D721Med (cell line): ENCODE measurements at regions not wholly inside any gene's neighbourhood (a gene's known extent, or its start where the extent isn't known, plus 50 kb on each side); places are given as distances from the start of the nearest gene placed in this dataset.

Source experiments
- DNase-seq: peaks from one replicate; pipeline ENCODE4 v3.0.0; 2011; ENCODE audit warnings: low spot score; ENCODE audit not compliant: insufficient read length
- FAIRE-seq: peaks from 2 replicates; lab custom pipeline; 2011; peaks lifted over from hg19 to GRCh38; lab: Jason Lieb, UNC
- TF ChIP-seq, protein P1 (sequence below): IDR thresholded peaks from 2 replicates; pipeline ENCODE4 v1.5.1; 2012; ENCODE audit warnings: mild to moderate bottlenecking, control low read depth; ENCODE audit not compliant: insufficient read depth; ENCODE audit errors: missing control alignments

DNA sequence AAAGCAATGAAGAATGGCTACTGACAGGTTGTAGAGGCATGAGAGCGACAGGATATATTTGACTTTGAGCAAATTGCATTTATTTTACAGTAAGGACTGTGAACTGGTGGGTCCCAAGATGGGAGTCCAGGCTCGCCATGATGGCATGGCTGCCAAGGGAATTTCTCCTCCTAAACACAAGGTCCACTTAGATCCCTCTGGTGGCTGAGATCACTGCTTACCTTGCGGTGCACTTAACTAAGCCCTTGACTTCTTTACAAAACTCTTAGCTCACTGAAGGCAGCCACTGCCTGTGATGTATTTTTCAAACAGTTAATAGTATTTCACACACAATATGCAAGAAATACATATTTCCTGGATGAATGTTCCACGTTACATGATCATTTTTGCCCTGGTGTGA is 50.3 kb upstream of the SORBS2 start:
- FAIRE-seq (no peak), DNase-seq (no peak)
- TF ChIP-seq, protein P1, sequence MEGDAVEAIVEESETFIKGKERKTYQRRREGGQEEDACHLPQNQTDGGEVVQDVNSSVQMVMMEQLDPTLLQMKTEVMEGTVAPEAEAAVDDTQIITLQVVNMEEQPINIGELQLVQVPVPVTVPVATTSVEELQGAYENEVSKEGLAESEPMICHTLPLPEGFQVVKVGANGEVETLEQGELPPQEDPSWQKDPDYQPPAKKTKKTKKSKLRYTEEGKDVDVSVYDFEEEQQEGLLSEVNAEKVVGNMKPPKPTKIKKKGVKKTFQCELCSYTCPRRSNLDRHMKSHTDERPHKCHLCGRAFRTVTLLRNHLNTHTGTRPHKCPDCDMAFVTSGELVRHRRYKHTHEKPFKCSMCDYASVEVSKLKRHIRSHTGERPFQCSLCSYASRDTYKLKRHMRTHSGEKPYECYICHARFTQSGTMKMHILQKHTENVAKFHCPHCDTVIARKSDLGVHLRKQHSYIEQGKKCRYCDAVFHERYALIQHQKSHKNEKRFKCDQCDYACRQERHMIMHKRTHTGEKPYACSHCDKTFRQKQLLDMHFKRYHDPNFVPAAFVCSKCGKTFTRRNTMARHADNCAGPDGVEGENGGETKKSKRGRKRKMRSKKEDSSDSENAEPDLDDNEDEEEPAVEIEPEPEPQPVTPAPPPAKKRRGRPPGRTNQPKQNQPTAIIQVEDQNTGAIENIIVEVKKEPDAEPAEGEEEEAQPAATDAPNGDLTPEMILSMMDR, result no peak

DNA sequence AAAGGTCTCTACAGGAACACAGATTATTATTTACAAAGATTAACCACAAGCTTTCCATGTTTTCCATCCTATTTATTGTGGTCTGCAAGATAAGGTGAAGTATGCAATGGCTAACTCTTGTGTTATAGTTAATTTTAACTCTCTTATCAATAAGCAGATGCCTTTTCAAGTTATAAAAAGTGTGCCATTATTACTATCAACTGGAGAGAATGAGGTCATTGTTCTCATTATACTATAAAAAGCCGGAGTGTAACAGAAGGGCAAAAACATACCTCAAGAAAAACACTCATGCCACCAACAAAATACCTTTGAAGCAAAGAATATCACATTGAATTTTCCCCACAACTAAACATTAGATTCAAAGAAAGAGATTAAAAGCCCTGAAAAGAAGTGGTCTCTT is 52.0 kb upstream of the SORBS2 start:
- FAIRE-seq, result no peak
- no peak for DNase-seq
- TF ChIP-seq, protein P1, result no peak

DNA sequence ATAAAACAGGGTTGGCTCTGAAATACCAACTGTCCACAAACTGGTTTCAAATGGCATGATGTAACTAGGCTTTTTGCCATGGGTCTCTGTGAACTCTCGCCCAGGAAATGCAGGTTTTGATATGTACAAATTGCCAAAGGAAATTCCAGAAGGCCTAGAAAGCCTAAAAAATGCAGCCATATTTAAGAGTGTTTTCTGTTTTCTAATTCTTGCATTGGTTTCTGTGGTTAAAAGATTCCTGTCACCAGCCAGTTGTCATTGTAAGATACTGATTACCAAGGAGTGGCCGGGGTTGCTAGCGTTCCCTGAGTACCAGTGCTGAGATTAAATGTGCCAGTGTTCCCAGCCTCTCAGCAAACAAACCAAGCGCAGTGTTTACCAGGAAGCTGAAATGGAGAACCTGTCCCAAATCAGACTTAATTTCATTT is 53.9 kb upstream of the SORBS2 start:
- TF ChIP-seq, protein P1, result no peak
- FAIRE-seq (no peak), DNase-seq (no peak)

DNA sequence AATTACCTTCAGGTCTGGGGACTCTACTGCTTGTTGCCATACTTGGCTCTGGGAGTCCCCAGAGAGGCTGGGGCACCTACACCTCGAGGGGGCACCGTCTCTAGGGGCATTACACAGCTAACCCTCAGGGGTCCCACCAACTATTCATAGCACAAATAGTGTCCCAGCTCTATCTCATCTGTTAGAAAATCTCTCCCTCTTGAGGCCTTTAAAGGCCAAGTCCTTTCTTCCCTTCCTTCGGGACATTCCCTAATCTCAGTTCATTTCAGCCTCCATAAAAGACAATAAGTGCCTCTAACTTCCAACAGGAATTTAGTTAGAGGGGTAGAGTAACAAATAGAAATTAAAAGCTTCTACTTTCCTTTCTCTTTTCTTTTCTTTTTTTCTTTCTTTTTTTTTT is 55.8 kb upstream of the SORBS2 start:
- TF ChIP-seq, protein P1, result no peak
- FAIRE-seq (no peak), DNase-seq (no peak)

DNA sequence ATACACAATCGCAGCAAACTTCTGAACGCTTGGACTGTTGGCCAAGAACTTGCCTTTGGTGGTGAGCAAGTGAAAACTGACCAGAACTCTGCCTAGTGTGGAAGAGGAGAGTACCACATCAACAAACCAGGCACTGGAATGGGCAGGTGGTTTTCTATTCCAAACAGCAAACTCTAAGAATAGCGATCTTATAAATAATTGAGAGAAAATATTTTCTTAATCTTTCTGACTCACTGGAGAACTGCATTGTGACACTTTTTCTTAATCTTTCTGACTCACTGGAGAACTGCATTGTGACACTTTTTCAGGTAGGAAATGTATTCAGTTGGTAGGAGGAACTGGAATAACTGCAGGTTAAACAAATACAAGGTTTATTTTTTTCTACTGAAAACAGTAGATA is 57.0 kb upstream of the SORBS2 start:
- FAIRE-seq (no peak), DNase-seq (no peak)
- TF ChIP-seq, protein P1, result no peak

DNA sequence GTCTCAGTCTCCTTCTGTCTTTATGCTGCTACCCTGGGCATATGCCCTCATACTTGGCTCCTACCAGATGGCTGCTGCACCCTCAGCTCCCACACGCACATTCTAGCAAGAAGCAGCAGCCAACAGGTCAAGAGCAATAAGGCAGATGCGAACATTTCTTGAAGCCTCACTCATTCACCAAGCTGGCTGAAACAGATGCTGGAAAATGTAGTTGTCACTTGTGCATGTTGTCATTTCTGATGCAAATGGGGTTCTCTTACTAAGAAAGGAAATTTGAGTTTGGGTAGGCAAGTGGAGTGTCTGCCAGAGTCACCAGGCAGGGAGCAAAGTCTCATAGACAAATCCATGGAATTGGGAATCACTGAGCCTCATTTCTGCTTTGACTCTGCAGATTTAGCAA is 57.4 kb upstream of the SORBS2 start:
- FAIRE-seq, result no peak
- TF ChIP-seq, protein P1, result no peak
- no peak for DNase-seq

DNA sequence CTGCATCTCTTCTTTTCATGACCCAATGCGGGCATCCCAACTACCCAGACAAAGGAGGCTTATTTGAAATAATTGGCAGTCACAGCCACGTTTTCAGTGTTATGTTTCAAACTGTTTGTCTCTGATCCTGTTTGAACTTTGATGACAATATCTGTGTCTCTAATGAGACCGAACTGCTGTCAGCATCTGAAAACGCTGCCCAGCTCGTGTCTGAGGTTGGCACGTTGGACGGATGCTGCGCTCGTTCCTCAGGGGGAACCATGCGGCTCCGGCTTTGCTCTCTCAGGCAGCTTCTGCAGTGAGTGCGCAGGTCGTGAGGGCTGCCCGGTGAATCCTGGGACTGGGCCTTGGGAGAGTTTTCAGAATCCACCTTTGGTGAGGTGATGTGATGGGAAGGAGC is 58.4 kb upstream of the SORBS2 start:
- FAIRE-seq (no peak), DNase-seq (no peak)

More for the DNA sequence above, 58.4 kb upstream of the SORBS2 start:
- TF ChIP-seq, protein P1, result no peak
